Activated CD4-positive, alpha-beta T cell treated with anti-CD3 and anti-CD28 coated beads for 24 hours (primary cell): ENCODE measurements at regions not wholly inside any gene's neighbourhood (a gene's known extent, or its start where the extent isn't known, plus 50 kb on each side); places are given as distances from the start of the nearest gene placed in this dataset.

ENCODE experiments used
- DNase-seq, 2 donors: peaks; one replicate each; pipeline ENCODE4 v3.0.0-alpha.2; 2020; ENCODE audit warnings: low read depth in 2 of 2

DNA sequence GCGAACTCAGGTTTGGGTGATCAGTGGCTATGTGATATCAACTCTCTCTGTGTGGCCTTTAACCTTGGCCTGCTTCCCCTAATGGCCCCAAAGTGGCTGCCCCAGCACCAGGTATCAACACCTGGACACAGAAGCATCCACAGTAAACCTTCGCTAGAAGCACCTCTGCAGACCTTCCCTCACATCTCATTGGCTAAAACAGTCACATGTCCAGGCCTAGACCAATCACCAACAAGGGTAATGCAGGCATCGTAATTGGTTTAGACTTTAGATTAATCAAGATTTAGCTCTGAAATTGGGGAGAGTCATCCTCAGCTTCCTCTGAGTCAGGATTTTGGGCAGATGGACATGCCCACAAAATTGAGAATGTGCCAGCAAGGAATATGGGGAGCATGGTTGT is 92.5 kb upstream of the MYL2 start:
- no peak for DNase-seq

DNA sequence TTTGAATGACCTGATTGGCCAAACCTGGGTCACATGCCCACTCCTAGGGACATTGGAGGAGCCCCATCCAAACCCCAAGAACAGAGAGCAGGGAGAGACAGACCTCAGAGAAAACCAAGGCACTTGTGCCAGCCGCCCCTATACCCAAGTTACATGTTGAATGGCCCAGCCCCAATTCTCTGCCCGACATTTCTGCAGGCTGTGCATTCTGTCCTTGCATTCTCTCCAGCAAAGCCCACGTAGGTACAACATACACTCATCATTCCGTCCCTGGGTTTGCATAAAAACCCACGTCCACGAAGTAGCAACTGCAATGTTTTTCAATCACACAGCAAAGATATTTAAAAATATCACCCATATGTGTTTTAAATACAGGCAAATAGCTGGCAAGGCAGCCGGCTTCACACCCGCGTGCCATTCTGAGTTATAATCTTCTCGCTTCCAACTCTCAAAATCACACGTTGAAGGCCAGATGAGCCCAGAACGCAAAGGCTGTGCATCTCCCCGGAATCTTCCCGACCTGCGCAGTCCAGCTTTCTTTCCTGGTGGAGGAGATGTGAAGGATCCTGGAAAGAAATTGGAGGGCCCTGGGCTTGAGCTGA is 91.7 kb upstream of the MYL2 start:
- DNase-seq = no peak

GRCh38 chr12:111010916-111011657 is 90.7 kb upstream of the MYL2 start:
- no peak for DNase-seq

DNA sequence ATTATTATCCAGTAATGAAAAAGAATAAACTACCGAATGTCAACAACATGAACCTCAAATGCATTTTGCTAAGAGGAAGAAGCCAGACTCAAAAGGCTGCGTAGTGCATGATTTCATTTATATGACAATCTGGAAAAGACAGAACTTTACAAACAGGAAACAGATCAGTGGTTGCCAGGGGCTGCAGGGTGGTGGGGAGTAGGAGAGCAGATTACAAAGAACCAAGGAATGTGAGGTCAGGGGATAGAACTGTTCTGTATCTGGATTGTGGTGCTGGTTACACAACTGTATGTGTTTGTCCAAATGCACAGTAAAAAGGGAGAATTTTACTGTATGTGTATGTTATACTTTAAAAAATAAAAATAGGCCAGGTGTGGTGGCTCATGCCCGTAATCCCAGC is 89.7 kb upstream of the MYL2 start:
- no peak for DNase-seq

- DNase-seq = no peak
Measured at GRCh38 chr12:111006621-111007020, 86.2 kb upstream of the MYL2 start.

DNA sequence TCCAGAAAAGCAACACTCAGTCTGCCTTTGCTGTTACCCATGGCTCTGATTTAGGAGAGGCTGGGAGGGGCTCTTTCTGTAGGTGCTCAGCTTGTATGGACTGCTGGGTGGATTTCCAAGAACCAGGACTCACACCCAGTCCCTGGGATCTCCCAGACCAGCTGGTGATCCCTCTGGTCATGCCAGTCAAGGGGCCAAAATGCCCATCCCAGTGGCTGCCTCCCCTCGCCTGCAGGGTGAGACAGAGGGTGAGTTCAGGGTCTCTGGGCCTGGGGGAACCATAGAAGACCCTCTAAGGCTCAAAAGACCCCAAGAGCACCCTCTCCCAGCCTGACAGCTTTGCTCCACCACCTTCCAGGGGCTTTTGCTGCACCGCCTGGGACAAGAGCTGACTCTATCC is 78.6 kb upstream of the MYL2 start:
- DNase-seq = no peak

DNA sequence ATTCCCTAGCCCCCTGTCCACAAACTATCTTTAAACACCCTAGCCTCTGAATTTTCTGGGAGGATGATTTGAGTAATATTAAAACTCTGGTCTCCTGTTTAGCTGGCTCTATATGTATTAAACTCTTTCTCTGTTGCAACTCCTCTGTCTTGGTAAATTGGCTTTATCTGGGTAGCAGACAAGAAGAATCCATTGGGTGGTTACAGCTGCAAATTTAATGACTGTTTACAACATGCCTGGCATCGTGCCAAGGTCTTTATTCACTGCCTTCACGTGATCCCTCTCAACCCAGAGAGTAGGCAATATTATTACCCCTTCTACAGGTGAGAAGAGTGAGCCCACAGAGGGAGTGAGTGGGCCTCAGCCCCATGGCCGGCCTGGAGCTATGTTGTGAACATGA is 77.8 kb upstream of the MYL2 start:
- no peak for DNase-seq

- no peak for DNase-seq
Measured at GRCh38 chr12:110996415-110996814, 76.0 kb upstream of the MYL2 start.

DNA sequence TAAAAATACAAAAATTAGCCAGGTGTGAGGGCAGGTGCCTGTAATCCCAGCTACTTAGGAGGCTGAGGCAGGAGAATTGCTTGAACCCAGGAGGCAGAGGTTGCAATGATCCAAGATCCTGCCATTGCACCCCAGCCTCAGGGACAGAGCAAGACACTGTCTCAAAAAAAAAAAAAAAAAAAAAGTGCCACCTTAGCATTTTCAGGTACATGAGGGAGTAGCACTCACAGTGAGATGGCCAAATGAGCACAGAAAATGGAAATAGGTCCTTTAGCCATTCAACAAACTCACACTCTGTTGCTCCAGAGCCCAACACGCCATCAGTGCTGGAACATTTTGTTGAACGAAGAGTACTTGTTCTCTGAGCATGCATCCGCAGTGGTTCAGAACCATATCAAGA is 75.2 kb upstream of the MYL2 start:
- no peak for DNase-seq

- DNase-seq = no peak
Measured at GRCh38 chr12:110995016-110995415, 74.6 kb upstream of the MYL2 start.

DNA sequence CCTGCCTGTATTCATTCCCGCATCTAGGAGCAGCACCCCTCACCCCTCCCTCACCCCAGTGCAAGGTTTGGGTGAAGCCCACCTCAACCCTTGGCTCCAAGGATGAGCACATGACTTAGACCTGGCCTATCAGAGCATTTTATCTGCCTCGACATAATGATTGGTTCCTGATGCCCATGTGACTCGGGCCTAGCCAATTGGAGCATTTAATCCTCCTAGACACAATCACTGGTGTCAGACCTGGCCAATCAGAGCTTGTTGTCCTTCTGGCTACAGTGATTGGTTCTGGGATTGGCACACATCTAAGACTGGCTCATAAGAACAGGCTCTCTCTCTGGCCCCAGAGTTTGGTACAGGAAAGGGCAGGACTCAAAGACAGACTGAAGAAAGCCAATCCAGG is 73.1 kb upstream of the MYL2 start:
- no peak for DNase-seq

DNA sequence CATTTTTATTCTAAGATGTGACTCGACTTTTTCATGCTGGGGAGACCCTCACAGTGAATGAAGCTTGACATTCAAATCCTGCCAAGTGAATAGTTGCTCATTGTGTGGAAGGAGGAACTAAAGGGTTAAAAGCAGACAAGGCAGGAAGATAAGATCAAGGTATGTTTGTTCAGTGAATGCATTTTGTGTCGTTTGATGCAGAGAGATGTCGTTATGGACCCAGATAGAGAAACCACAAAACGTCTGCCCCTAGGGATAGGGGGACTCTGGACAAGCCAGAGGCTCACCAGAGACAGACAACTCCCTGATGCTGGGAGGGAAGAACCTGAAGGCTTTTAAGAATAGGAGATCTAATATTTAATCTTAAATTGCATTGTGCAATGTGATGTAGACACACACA is 72.5 kb upstream of the MYL2 start:
- DNase-seq = no peak

- no peak for DNase-seq
Measured at GRCh38 chr12:110983811-110984210, 63.4 kb upstream of the MYL2 start.

DNA sequence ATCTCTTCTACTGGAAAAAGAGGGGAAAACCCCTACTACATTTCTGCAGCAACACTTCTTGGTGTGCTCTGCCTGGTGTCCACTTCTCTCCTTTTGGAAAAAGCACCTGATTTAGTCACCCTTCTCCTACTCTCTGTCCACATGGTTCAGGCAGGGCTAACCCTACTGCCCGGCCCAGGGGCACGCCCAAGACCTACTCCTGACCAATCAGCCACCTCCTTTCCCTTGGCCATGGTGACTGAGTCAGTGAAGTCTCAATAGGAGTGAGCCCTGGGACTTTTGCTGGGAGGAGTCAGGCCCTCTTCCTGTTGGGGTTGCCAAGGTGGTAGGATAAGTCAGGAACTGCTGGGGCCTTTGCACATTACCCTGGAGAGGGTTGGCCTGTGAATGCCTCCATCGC is 52.5 kb upstream of the MYL2 start:
- DNase-seq = no peak

- no peak for DNase-seq
Measured at GRCh38 chr12:110971936-110972335, 51.6 kb upstream of the MYL2 start.

GRCh38 chr12:110971189-110971920 is 51.0 kb upstream of the MYL2 start:
- DNase-seq = no peak
